ENCODE measurements at regions not wholly inside any gene's neighbourhood (a gene's known extent, or its start where the extent isn't known, plus 50 kb on each side); places are given as distances from the start of the nearest gene placed in this dataset.
A peak's percentile ranks its signal among the peaks of the same experiment; 100 is the strongest.

GRCh38 chr11:91396236-91397133, 828.1 kb upstream of the FAT3 start:
- WGBS, 2 donors: 27 to 28% methylated on average over 6 of the region's 6 CpGs
- TF ChIP-seq POLR2A (IDR thresholded peaks at IDR 0.05): no peak
- TF ChIP-seq CTCF (IDR thresholded peaks at IDR 0.05): no peak
- no peak for DNase-seq
- Histone ChIP-seq H3K27me3 (no peaks in the 10 kb centered on the region), H3K36me3 (replicated peaks in 1 of 2; ENCODE audit: insufficient read depth in 1 of 2, low read depth in 2 of 2) (no peaks in the 10 kb centered on the region), H3K4me1 (peaks cover 24% of the 10 kb centered on the region), H3K9me3 (no peaks in the 10 kb centered on the region), H3K4me3 (no peak overlapping the region), H3K27ac (peak overlapping the region in 3 of 4 donors; percentile 9 to 71 (median 43))
- intact Hi-C loops (cut with DNase I): no loop called here
- ATAC-seq: peak; percentile 69

GRCh38 chr11:91394727-91395414, 829.7 kb upstream of the FAT3 start:
- peaks cover 24% of the 10 kb centered on the region for H3K4me1 ChIP-seq
- 10 to 16% methylated on average over 5 of the region's 5 CpGs for WGBS, 2 donors
- H3K36me3 ChIP-seq (replicated peaks in 1 of 2; ENCODE audit: insufficient read depth in 1 of 2, low read depth in 2 of 2): no peaks in the 10 kb centered on the region
- no peaks in the 10 kb centered on the region for H3K27me3 ChIP-seq
- peak; percentile 21 to 56 (median 26) for DNase-seq
- TF ChIP-seq POLR2A (IDR thresholded peaks at IDR 0.05) (no peak), CTCF (IDR thresholded peaks at IDR 0.05) (no peak)
- H3K9me3 ChIP-seq: no peaks in the 10 kb centered on the region
- ATAC-seq: peak; percentile 65
- no peak overlapping the region for H3K4me3 ChIP-seq
- intact Hi-C loops (cut with DNase I): no loop called here
- peak overlapping the region in 3 of 4 donors; percentile 10 to 53 (median 20) for H3K27ac ChIP-seq

GRCh38 chr11:91394073-91394726, 830.4 kb upstream of the FAT3 start:
- H3K4me3 ChIP-seq: no peak overlapping the region
- H3K9me3 ChIP-seq: no peaks in the 10 kb centered on the region
- H3K27me3 ChIP-seq: no peaks in the 10 kb centered on the region
- DNase-seq (peak in 1 of 4 donors; percentile 4), ATAC-seq (peak; percentile 41)
- no peak for TF ChIP-seq POLR2A (IDR thresholded peaks at IDR 0.05)
- no peak for TF ChIP-seq CTCF (IDR thresholded peaks at IDR 0.05)
- H3K4me1 ChIP-seq: peaks cover 24% of the 10 kb centered on the region
- no peaks in the 10 kb centered on the region for H3K36me3 ChIP-seq (replicated peaks in 1 of 2; ENCODE audit: insufficient read depth in 1 of 2, low read depth in 2 of 2)
- peak overlapping the region in 3 of 4 donors; percentile 10 to 53 (median 29) for H3K27ac ChIP-seq
- WGBS, 2 donors: 36 to 47% methylated on average over 6 of the region's 6 CpGs
- intact Hi-C loops (cut with DNase I): no loop called here

GRCh38 chr11:91382946-91383345, 841.7 kb upstream of the FAT3 start:
- Histone ChIP-seq H3K27ac (peak overlapping the region in 2 of 4 donors; percentile 35 to 42), H3K27me3 (no peaks in the 10 kb centered on the region), H3K4me3 (no peak overlapping the region), H3K4me1 (no peaks in the 10 kb centered on the region), H3K36me3 (replicated peaks in 1 of 2; ENCODE audit: insufficient read depth in 1 of 2, low read depth in 2 of 2) (no peaks in the 10 kb centered on the region), H3K9me3 (no peaks in the 10 kb centered on the region)
- no peak for TF ChIP-seq POLR2A (IDR thresholded peaks at IDR 0.05)
- TF ChIP-seq CTCF (IDR thresholded peaks at IDR 0.05): no peak
- WGBS, 2 donors: 9 to 18% methylated on average over 2 of the region's 2 CpGs
- ATAC-seq (peak; percentile 85), DNase-seq (peak in 1 of 4 donors; percentile 11)
- intact Hi-C loops (cut with DNase I): no loop called here

All from body of pancreas (tissue), 4 donors.